A204.1 (cell line): ENCODE measurements at regions not wholly inside any gene's neighbourhood (a gene's known extent, or its start where the extent isn't known, plus 50 kb on each side); places are given as distances from the start of the nearest gene placed in this dataset.

Experiments
- FAIRE-seq: peaks from 2 replicates; lab custom pipeline; 2012; peaks lifted over from hg19 to GRCh38; lab: Jason Lieb, UNC

- no peak for FAIRE-seq
Observed at GRCh38 chr2:150974864-150975263, 286.8 kb downstream of the RBM43 start.

DNA sequence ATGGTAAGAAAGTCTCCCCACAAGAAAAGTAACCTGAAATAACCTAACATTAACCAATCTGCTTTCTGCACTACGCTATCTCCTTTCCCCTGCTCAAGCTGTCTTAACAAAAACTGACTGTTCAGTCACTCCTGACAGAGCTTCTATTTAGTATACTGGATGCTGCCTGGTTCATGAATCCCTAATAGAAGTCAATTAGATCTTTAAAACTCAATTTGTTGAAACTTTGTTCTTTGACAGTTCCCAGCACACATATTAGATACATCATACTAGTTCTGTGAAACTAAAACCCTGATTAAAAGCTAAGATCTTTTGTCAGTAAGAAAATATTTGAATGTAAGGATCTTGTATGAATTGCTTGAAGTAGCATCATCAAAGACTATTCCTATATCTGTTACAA, 287.4 kb downstream of the RBM43 start:
- no peak for FAIRE-seq

DNA sequence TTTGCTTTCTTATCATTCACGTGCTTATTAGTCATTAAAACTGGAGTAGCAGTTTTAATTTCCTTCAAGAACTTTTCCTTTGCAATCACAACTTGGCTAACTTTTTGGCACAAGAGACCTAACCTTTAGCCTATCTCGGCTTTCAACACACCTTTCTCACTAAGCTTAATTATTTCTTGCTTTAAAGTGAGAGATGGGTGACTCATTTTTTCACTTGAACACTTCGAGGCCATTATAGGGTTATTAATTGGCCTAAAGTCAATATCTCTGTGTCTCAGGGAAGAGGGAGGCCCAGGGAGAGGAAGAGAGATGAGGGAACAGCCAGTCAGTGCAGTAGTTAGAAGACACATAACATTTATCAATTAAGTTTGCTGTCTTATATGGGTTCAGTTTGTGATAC, 289.8 kb downstream of the RBM43 start:
- FAIRE-seq = no peak

GRCh38 chr2:150963336-150963735, 298.3 kb downstream of the RBM43 start:
- FAIRE-seq = no peak

- FAIRE-seq = no peak
Observed at GRCh38 chr2:150955231-150955630, 306.4 kb downstream of the RBM43 start.

DNA sequence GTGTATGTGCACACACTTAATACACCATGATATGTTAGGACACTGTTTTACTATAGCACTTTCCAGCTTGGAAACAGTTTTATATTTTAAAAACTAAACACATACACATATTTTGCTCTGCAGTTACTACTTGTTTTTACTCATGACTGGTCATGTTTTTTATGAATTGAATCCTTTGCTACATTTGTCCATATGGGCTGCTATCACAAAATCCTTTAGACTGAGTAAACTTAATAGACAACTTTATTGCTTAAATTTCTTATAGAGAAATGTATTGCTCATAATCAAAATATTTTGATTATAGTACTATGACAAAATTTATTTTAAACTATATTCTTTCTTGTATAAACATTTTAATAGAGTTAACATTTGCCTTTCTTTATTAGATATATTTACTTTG, 314.8 kb downstream of the RBM43 start:
- peak; percentile 72 for FAIRE-seq

DNA sequence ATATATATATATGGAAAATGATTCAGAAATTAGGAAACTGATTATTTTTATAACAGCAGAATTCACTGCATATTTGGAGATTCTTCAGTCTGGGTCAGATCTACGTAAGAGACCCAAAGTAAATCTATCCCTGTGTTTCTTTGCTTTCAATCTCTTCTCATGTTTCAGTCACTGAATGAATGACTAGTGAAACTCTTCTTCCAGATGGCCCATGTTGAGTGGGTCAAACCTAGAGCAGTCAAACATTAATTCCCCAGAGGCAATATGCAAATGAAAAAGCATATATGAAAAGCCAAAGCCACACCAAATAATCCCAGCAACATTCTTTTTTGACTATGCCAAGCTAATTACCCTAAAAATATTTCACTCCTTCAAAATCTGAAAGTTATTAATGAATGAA, 317.3 kb downstream of the RBM43 start:
- no peak for FAIRE-seq

GRCh38 chr2:150939087-150939486, 322.6 kb downstream of the RBM43 start:
- no peak for FAIRE-seq

DNA sequence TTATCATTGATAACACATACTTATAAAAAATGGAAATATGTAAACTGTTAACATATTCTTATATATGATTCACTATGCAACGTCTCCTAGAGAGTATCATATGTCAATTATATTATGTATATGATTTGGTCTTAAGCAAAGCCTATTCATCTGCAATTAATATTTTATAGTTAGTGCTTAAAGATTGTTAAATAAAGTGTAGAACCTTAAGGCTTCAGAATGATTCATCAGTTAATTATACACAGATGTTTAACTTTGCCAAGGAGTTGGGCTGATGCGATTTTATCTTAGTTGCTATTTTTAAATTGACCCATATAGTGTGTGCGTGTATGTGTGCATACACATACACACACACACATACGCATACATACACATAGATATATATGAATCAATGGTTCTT, 323.1 kb downstream of the RBM43 start:
- no peak for FAIRE-seq

GRCh38 chr2:150937030-150937429, 324.6 kb downstream of the RBM43 start:
- FAIRE-seq = no peak

GRCh38 chr2:150931451-150931850, 330.2 kb downstream of the RBM43 start:
- FAIRE-seq = no peak

- no peak for FAIRE-seq
Observed at GRCh38 chr2:150925611-150926010, 336.1 kb downstream of the RBM43 start.

DNA sequence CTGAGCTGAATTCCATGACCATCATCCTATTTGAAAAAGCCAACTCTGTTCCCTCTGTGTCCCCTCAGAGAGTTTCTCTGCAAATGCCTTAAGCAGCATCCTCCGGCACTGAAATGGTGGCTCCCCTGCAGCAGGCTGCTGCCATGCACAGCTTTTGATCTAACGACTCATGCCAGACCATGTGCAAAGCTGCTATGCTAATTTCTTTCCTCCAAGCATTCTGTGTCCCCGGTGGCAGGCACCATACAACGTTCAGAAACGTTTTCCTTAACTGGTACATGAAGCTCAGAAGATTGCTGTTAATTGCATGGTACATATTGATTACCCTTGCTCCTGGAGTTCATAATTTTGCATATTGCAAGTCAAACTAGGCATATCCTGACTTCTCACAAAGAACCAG, 336.8 kb downstream of the RBM43 start:
- no peak for FAIRE-seq

DNA sequence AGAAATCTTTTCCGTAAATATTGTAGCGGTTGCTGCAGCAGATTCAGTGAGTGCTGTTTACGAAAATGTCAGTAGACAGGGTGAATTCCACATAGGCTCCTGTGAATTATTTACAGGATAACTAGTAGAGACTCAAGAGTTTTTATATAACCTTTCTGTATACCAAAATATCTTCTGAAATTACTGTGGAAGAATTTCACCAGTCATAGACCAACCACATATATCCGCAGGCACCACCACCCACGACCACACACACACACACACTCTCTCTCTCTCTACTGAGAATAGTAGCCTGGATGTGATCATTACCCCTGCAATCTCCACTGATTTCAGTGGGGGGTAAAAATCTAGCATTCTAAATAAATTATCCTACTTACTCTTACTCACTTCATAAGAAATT, 341.8 kb downstream of the RBM43 start:
- FAIRE-seq = no peak

DNA sequence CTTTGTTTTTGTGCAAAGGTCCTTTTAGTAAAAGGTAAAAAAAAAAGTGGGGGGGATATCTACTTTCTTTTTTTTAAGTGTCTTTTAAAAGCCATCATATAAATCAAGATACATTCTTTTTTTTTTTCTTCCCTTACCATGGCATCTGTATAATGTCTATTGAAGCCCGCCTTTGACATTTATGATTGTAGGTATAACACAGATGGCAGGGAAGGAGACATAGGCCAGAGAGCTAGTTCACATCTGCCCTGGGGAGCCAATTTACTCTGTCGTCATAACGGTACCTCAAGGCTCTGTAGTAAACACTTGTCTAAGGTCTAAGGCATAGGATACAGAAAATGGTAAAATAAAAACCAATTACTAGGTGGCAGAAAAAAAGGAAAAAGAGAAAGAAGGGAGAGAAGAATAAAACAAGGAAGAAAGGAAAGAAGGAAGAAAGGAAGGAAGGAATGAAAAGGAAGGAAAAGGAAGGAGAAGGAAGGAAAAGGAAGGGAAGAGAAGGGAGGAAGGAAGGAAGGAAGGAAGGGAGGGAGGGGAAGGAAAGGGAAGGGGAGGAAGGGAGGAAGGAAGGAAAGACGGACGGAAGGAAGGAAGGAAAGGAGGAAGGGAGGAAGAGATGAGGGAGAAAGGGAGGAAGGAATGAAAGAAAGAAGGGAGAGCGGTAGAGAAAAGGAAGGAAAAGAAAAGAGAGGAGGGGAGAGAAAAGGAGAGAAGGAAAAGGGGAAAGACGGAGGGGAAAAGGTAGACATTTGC, 343.5 kb downstream of the RBM43 start:
- no peak for FAIRE-seq

- FAIRE-seq = no peak
Observed at GRCh38 chr2:150916467-150917396, 344.9 kb downstream of the RBM43 start.

GRCh38 chr2:150911766-150912280, 349.8 kb downstream of the RBM43 start:
- no peak for FAIRE-seq

DNA sequence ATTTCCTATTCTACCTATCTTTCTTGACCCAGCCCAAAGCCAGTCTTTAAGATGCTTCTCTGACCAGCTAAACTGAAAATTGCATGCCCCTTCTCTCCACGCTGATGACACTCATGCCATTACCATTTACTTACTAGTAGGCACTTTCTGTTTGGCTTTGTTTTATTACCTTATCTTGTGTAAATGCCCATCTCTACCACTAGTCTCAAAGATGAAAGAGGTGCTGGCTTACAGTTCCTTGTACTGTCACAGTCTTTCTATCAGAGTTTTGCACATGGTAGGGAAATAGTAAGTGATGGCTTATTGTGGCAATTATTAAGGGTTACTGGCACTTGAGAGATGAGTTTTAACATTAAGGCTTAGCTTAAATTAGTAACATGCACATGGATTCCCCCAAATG, 352.1 kb downstream of the RBM43 start:
- FAIRE-seq = no peak

- no peak for FAIRE-seq
Observed at GRCh38 chr2:150909090-150909489, 352.6 kb downstream of the RBM43 start.

DNA sequence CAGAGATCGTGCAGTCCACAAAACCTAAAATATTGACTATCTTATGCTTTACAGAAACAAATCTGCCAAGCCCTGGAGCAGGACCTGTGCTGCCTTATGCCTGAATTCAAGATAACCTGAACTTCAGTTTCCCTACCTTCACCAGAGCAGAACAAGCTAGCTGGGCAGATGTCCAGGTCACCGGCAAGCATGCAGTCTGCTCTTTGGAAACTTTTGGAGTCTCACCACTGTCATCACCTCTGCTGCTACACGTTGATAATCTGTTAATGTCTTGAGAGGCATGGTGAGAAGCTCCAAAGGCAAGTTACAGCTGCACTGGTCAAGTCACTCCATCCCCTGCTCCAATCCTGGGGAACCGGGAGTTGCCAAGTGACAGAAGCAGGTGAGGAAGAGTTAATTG, 354.2 kb downstream of the RBM43 start:
- FAIRE-seq = no peak

GRCh38 chr2:150903461-150903860, 358.2 kb downstream of the RBM43 start:
- no peak for FAIRE-seq

DNA sequence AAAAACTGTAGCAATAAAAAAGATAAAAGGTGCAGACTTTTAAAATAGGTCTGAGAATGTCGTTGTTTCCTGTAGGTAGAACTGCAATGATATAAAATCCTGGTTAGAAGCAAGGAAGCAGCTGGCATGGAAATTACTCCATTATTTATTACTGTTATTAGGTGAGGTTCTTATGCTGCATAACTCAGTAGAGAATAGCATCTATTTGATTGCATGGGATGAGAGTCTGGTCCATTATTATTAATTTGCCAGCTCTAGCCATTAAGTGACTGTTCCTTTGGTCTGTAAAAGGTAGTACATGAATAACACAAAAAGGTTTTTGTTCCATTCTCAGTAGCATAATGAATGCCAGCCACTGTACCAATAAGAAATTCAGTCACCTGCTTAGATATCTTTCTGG, 358.6 kb downstream of the RBM43 start:
- no peak for FAIRE-seq

- no peak for FAIRE-seq
Observed at GRCh38 chr2:150900913-150901312, 360.8 kb downstream of the RBM43 start.
